Liver (tissue), 8 donors: ENCODE measurements at regions not wholly inside any gene's neighbourhood (a gene's known extent, or its start where the extent isn't known, plus 50 kb on each side); places are given as distances from the start of the nearest gene placed in this dataset.

Source experiments
- DNase-seq: peaks from one replicate; pipeline ENCODE4 v3.0.0-alpha.2; 2017; ENCODE audit warnings: low spot score
- H3K27ac ChIP-seq, 2 donors: one replicate each; pipeline ENCODE4 v1.7.0; 2013; ENCODE audit warnings: inconsistent platforms in 2 of 2, low read length in 2 of 2, control low read depth in 1 of 2, low read depth in 1 of 2, mild to moderate bottlenecking in 1 of 2
- H3K27me3 ChIP-seq, 4 donors: one replicate each; pipeline versions ENCODE4 v1.6.1 to v1.7.0; 2013; ENCODE audit warnings: low read length in 3 of 4, inconsistent platforms in 1 of 4, mild to moderate bottlenecking in 1 of 4, moderate library complexity in 1 of 4; ENCODE audit not compliant: control insufficient read depth in 4 of 4, insufficient read depth in 4 of 4
- H3K36me3 ChIP-seq, 4 donors: one replicate each; pipeline versions ENCODE4 v1.6.1 to v1.7.0; 2013; ENCODE audit warnings: low read length in 3 of 4, mild to moderate bottlenecking in 3 of 4, low read depth in 1 of 4, moderate library complexity in 1 of 4; ENCODE audit not compliant: control insufficient read depth in 4 of 4, insufficient read depth in 3 of 4
- H3K4me1 ChIP-seq, 4 donors: one replicate each; pipeline versions ENCODE4 v1.6.1 to v1.7.0; 2013; ENCODE audit warnings: low read length in 3 of 4, mild to moderate bottlenecking in 3 of 4, moderate library complexity in 1 of 4; ENCODE audit not compliant: control insufficient read depth in 4 of 4, insufficient read depth in 4 of 4
- H3K4me3 ChIP-seq, 3 donors: one replicate each; pipeline versions ENCODE4 v1.6.1 to v1.7.0; 2013; ENCODE audit warnings: low read length in 3 of 3, control low read depth in 1 of 3, low read depth in 1 of 3, mild to moderate bottlenecking in 1 of 3
- H3K9ac ChIP-seq, 2 donors: one replicate each; pipeline ENCODE4 v1.7.0; 2013; ENCODE audit warnings: low read length in 2 of 2, mild to moderate bottlenecking in 2 of 2, moderate library complexity in 2 of 2, control low read depth in 1 of 2, low read depth in 1 of 2
- H3K9me3 ChIP-seq, 4 donors: one replicate each; pipeline versions ENCODE4 v1.6.1 to v1.7.0; 2013; ENCODE audit warnings: low read length in 3 of 4; ENCODE audit not compliant: control insufficient read depth in 4 of 4
- EGR1 ChIP-seq, 2 donors: IDR thresholded peaks; 2 replicates each; pipeline ENCODE4 v1.6.1; 2016 to 2018; ENCODE audit warnings: antibody characterized with exemption in 2 of 2, low read depth in 2 of 2
- FOXA1 ChIP-seq: IDR thresholded peaks from 2 replicates; pipeline ENCODE4 v1.6.1; 2016; ENCODE audit warnings: antibody characterized with exemption
- FOXA2 ChIP-seq: IDR thresholded peaks from 2 replicates; pipeline ENCODE4 v1.6.1; 2016; ENCODE audit warnings: antibody characterized with exemption
- GABPA ChIP-seq, 2 donors: IDR thresholded peaks in 1 of 2; conservative IDR thresholded peaks in 1 of 2; 2 replicates each; pipeline ENCODE4 v1.6.1; 2016; ENCODE audit warnings: antibody characterized with exemption in 2 of 2, mild to moderate bottlenecking in 1 of 2, moderate library complexity in 1 of 2
- HNF4A ChIP-seq, 2 donors: conservative IDR thresholded peaks; 2 replicates each; pipeline ENCODE4 v1.6.1; 2016; ENCODE audit warnings: antibody characterized with exemption in 2 of 2, mild to moderate bottlenecking in 2 of 2
- HNF4G ChIP-seq: IDR thresholded peaks from 2 replicates; pipeline ENCODE4 v1.6.1; 2016; ENCODE audit warnings: antibody characterized with exemption
- JUND ChIP-seq, 2 donors: IDR thresholded peaks; 2 replicates each; pipeline ENCODE4 v1.6.1; 2016; ENCODE audit warnings: antibody characterized with exemption in 2 of 2
- NR2F2 ChIP-seq: IDR thresholded peaks from 2 replicates; pipeline ENCODE4 v1.6.1; 2016; ENCODE audit warnings: antibody characterized with exemption
- RAD21 ChIP-seq, 2 donors: IDR thresholded peaks; 2 replicates each; pipeline ENCODE4 v1.6.1; 2016; ENCODE audit warnings: antibody characterized with exemption in 2 of 2, mild to moderate bottlenecking in 2 of 2
- RXRA ChIP-seq, 2 donors: IDR thresholded peaks; 2 replicates each; pipeline ENCODE4 v1.6.1; 2017 to 2018; ENCODE audit warnings: antibody characterized with exemption in 2 of 2, mild to moderate bottlenecking in 1 of 2
- SP1 ChIP-seq: IDR thresholded peaks from 2 replicates; pipeline ENCODE4 v1.6.1; 2018; ENCODE audit warnings: antibody characterized with exemption, mild to moderate bottlenecking
- TAF1 ChIP-seq: conservative IDR thresholded peaks from 2 replicates; pipeline ENCODE4 v1.6.1; 2016; ENCODE audit warnings: antibody characterized with exemption, mild to moderate bottlenecking
- YY1 ChIP-seq: IDR thresholded peaks from 2 replicates; pipeline ENCODE4 v1.6.1; 2016; ENCODE audit warnings: antibody characterized with exemption, mild to moderate bottlenecking
- WGBS: extraction: QIAGEN DNeasy Blood & Tissue Kit; methylation state at CpG from one replicate; pipeline ENCODE4 v1.1.7; 2013; 5-methylcytosine and 5-hydroxymethylcytosine counted together
- TF ChIP-seq, protein P1 (sequence below): IDR thresholded peaks from 2 replicates; pipeline ENCODE4 v1.6.1; 2016; ENCODE audit warnings: antibody characterized with exemption
- TF ChIP-seq, protein P2 (sequence below): fragments of 150-350 bp; IDR thresholded peaks from 2 replicates; pipeline ENCODE4 v1.5.1; 2017; ENCODE audit warnings: improper control_type of control experiment, low read depth, low read length; ENCODE audit not compliant: missing input control
- TF ChIP-seq, protein P3 (sequence below): IDR thresholded peaks from 2 replicates; pipeline ENCODE4 v1.6.1; 2016; ENCODE audit warnings: antibody characterized with exemption
- TF ChIP-seq, protein P4 (sequence below): IDR thresholded peaks from 2 replicates; pipeline ENCODE4 v1.6.1; 2016; ENCODE audit warnings: antibody characterized with exemption
- donor health status: healthy.
- donor health status: healthy.
- donor health status: healthy.
- donor health status: healthy.
- donor health status: healthy.

DNA sequence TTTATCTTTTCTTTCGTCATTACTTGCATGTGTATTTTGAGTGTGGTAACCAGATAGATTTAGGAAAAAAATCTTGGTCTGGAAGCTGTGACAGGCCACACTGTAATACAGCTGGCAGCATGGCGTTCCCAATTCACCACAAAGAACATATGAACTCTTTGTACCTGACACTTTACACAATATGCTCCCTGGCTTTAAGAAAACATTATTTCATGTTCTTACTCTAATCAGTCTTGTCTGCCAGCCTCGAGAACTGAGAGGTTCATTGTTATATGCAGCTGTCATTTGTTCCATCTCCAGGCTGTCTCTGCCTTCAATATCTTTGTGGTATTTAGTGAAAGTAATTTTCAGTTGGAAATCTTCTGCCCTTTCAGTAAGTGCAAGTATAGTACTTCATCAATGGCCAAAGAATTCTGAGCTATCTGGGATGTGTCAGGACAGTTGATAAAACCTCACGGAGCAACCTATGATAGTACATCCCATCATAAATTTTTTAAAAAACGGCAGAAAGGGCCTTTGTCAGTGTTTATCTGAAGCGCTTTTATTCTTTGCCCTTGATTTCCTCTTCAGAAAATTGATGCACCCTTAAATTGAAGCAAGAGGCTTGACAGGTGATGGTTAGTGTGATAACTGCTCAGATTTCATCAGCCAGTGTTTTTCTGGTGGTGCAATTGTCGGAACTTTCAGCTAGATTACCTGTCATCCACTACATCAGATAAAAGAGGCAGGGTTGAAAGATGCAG lies 146.3 kb upstream of the SP8 start:
- no peak for DNase-seq
- Histone ChIP-seq H3K9ac (no peak overlapping the region), H3K36me3 (no peaks in the 10 kb centered on the region), H3K27ac (no peak overlapping the region), H3K9me3 (no peaks in the 10 kb centered on the region), H3K27me3 (no peaks in the 10 kb centered on the region), H3K4me1 (peaks cover 7 to 18% (median 17%) of the 10 kb centered on the region in 4 donors), H3K4me3 (no peak overlapping the region)
- WGBS, result 61% methylated on average over 7 of the region's 7 CpGs
- TF ChIP-seq SP1, result no peak
- TF ChIP-seq RXRA (IDR thresholded peaks at IDR 0.05), result peak in 1 of 2 donors; percentile 17
- peak in 1 of 2 donors; percentile 14 for TF ChIP-seq HNF4A (conservative IDR thresholded peaks at IDR 0.05)

DNA sequence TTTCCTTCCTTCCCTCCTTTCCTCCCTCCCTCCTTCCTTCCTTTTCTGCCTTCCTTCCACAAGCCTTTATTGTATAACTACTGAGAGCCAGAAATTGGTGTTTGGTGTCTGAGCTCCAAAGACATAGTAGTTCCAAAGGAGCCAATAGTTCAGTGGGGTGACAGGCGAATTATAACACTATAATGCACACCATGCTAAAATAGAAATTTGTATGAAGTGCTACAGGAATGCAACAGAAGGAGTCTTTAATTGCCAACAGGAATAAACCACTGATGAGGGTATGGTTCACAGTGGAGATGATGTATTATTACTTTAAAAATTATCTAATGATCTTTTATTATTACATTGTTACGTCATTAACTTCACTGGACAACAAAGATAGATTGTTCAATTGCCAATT lies 158.8 kb upstream of the SP8 start:
- H3K27ac ChIP-seq, result no peak overlapping the region
- no peaks in the 10 kb centered on the region for H3K36me3 ChIP-seq
- no peak overlapping the region for H3K9ac ChIP-seq
- TF ChIP-seq RAD21 (IDR thresholded peaks at IDR 0.05), result no peak
- TF ChIP-seq, protein P1, sequence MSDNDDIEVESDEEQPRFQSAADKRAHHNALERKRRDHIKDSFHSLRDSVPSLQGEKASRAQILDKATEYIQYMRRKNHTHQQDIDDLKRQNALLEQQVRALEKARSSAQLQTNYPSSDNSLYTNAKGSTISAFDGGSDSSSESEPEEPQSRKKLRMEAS, result no peak
- TF ChIP-seq, protein P2, sequence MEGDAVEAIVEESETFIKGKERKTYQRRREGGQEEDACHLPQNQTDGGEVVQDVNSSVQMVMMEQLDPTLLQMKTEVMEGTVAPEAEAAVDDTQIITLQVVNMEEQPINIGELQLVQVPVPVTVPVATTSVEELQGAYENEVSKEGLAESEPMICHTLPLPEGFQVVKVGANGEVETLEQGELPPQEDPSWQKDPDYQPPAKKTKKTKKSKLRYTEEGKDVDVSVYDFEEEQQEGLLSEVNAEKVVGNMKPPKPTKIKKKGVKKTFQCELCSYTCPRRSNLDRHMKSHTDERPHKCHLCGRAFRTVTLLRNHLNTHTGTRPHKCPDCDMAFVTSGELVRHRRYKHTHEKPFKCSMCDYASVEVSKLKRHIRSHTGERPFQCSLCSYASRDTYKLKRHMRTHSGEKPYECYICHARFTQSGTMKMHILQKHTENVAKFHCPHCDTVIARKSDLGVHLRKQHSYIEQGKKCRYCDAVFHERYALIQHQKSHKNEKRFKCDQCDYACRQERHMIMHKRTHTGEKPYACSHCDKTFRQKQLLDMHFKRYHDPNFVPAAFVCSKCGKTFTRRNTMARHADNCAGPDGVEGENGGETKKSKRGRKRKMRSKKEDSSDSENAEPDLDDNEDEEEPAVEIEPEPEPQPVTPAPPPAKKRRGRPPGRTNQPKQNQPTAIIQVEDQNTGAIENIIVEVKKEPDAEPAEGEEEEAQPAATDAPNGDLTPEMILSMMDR, result no peak
- TF ChIP-seq, protein P3, sequence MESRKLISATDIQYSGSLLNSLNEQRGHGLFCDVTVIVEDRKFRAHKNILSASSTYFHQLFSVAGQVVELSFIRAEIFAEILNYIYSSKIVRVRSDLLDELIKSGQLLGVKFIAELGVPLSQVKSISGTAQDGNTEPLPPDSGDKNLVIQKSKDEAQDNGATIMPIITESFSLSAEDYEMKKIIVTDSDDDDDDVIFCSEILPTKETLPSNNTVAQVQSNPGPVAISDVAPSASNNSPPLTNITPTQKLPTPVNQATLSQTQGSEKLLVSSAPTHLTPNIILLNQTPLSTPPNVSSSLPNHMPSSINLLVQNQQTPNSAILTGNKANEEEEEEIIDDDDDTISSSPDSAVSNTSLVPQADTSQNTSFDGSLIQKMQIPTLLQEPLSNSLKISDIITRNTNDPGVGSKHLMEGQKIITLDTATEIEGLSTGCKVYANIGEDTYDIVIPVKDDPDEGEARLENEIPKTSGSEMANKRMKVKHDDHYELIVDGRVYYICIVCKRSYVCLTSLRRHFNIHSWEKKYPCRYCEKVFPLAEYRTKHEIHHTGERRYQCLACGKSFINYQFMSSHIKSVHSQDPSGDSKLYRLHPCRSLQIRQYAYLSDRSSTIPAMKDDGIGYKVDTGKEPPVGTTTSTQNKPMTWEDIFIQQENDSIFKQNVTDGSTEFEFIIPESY, result no peak
- no peak for TF ChIP-seq FOXA2
- no peak for TF ChIP-seq JUND (IDR thresholded peaks at IDR 0.05)
- no peak for TF ChIP-seq TAF1
- TF ChIP-seq GABPA (IDR thresholded peaks at IDR 0.05 in 1 of 2, conservative IDR thresholded peaks at IDR 0.05 in 1 of 2), result no peak
- no peak for TF ChIP-seq SP1
- no peak for TF ChIP-seq RXRA (IDR thresholded peaks at IDR 0.05)
- no peak for TF ChIP-seq HNF4G
- no peak for TF ChIP-seq YY1
- TF ChIP-seq HNF4A (conservative IDR thresholded peaks at IDR 0.05), result no peak
- no peaks in the 10 kb centered on the region for H3K9me3 ChIP-seq
- no peak overlapping the region for H3K4me3 ChIP-seq
- no peaks in the 10 kb centered on the region for H3K4me1 ChIP-seq
- 38% methylated on average over 2 of the region's 2 CpGs for WGBS
- H3K27me3 ChIP-seq, result no peaks in the 10 kb centered on the region
- no peak for DNase-seq

DNA sequence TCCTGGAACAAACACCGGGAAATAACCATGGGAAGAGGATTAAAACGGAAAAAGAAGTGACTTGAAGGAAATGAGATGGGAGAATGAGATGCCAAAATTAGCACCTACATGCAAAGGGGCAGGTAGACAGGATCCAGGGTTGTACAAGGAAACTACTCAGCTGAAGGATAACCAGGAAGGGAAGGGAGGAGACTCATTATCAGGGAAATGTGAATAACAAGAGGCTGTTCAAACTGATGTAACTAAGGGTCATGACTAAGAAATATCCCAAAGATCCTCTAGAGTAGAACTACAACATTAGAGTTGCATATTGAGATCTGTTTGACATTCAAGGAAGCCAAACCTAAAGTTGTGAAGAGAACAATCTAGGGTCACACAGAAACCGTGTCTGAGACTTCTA lies 166.2 kb upstream of the SP8 start:
- TF ChIP-seq YY1 (no peak), FOXA1 (no peak), EGR1 (IDR thresholded peaks at IDR 0.05; ENCODE audit: low read depth in 2 of 2) (no peak), SP1 (no peak), NR2F2 (no peak)
- TF ChIP-seq, protein P4, sequence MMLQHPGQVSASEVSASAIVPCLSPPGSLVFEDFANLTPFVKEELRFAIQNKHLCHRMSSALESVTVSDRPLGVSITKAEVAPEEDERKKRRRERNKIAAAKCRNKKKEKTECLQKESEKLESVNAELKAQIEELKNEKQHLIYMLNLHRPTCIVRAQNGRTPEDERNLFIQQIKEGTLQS, result no peak
- no peaks in the 10 kb centered on the region for H3K36me3 ChIP-seq
- no peaks in the 10 kb centered on the region for H3K9me3 ChIP-seq
- no peaks in the 10 kb centered on the region for H3K4me1 ChIP-seq
- no peak overlapping the region for H3K4me3 ChIP-seq
- no peak overlapping the region for H3K9ac ChIP-seq
- no peak for DNase-seq
- WGBS, result 74% methylated on average over 3 of the region's 3 CpGs
- H3K27me3 ChIP-seq, result no peaks in the 10 kb centered on the region
- H3K27ac ChIP-seq, result no peak overlapping the region
